Activated naive CD4-positive, alpha-beta T cell treated with Interleukin-2 at 50 U/mL for 16 hours (primary cell): ENCODE measurements at regions not wholly inside any gene's neighbourhood (a gene's known extent, or its start where the extent isn't known, plus 50 kb on each side); places are given as distances from the start of the nearest gene placed in this dataset.

ENCODE experiments used
- DNase-seq: peaks from one replicate; pipeline ENCODE4 v3.0.0-alpha.2; 2020

GRCh38 chr18:46269275-46269674 lies 165.1 kb downstream of the HAUS1 start:
- no peak for DNase-seq

GRCh38 chr18:46271488-46271887 lies 167.3 kb downstream of the HAUS1 start:
- no peak for DNase-seq

- no peak for DNase-seq
These were observed 169.7 kb downstream of the HAUS1 start for GRCh38 chr18:46273861-46274260.

GRCh38 chr18:46274266-46274665 lies 170.1 kb downstream of the HAUS1 start:
- DNase-seq: no peak

- no peak for DNase-seq
These were observed 171.2 kb downstream of the HAUS1 start for GRCh38 chr18:46275370-46275769.

GRCh38 chr18:46276748-46277147 lies 172.6 kb downstream of the HAUS1 start:
- no peak for DNase-seq

- DNase-seq: no peak
These were observed 174.6 kb downstream of the HAUS1 start for GRCh38 chr18:46278481-46279465.

- no peak for DNase-seq
These were observed 175.5 kb downstream of the HAUS1 start for GRCh38 chr18:46279673-46280072.

GRCh38 chr18:46281185-46282176 lies 177.3 kb downstream of the HAUS1 start:
- peak; percentile 59 for DNase-seq

GRCh38 chr18:46282177-46282570 lies 178.0 kb downstream of the HAUS1 start:
- DNase-seq: no peak

- no peak for DNase-seq
These were observed 178.5 kb downstream of the HAUS1 start for GRCh38 chr18:46282646-46283045.

- DNase-seq: no peak
These were observed 179.1 kb downstream of the HAUS1 start for GRCh38 chr18:46283268-46283667.

- DNase-seq: no peak
These were observed 179.7 kb downstream of the HAUS1 start for GRCh38 chr18:46283895-46284295.

- DNase-seq: no peak
These were observed 185.3 kb downstream of the HAUS1 start for GRCh38 chr18:46289463-46289862.

- DNase-seq: no peak
These were observed 185.7 kb downstream of the HAUS1 start for GRCh38 chr18:46289931-46290330.

GRCh38 chr18:46290440-46291020 lies 186.3 kb downstream of the HAUS1 start:
- no peak for DNase-seq

- no peak for DNase-seq
These were observed 187.0 kb downstream of the HAUS1 start for GRCh38 chr18:46291149-46291548.

- no peak for DNase-seq
These were observed 189.6 kb downstream of the HAUS1 start for GRCh38 chr18:46293742-46294181.

GRCh38 chr18:46294318-46294717 lies 190.1 kb downstream of the HAUS1 start:
- no peak for DNase-seq

- no peak for DNase-seq
These were observed 190.6 kb downstream of the HAUS1 start for GRCh38 chr18:46294751-46295150.

GRCh38 chr18:46295416-46295815 lies 191.2 kb downstream of the HAUS1 start:
- DNase-seq: no peak

GRCh38 chr18:46296656-46297055 lies 192.5 kb downstream of the HAUS1 start:
- no peak for DNase-seq

GRCh38 chr18:46297124-46297523 lies 192.9 kb downstream of the HAUS1 start:
- no peak for DNase-seq
